ENCODE measurements at regions not wholly inside any gene's neighbourhood (a gene's known extent, or its start where the extent isn't known, plus 50 kb on each side); places are given as distances from the start of the nearest gene placed in this dataset.

DNA sequence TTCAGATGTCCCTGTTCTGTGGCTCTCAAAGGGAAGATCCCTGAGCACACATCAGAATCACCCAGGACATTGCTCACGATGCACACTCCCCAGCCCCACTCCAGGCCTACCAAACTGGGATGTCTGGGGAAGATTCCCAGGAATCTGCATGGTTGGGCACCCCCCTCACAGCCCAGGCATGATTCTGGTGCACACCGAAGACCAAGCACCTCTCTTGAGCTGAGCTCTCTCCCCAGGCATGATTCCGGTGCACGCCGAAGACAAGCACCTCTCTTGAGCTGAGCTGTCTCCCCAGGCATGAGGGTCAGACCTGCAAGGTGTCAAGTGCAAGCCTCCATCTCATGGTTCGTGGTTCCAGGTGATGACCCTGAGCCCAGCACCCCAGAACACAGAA, 112.2 kb upstream of the MEF2A start:
- H3K9ac ChIP-seq (ENCODE audit: low read length) = no peak overlapping the region
- H3K4me2 ChIP-seq (ENCODE audit: low read length) = no peak overlapping the region
- H3K27me3 ChIP-seq (ENCODE audit: low read depth, low read length) = peaks cover 24% of the 10 kb centered on the region
- H2AFZ ChIP-seq (ENCODE audit: low read depth, low read length) = no peak overlapping the region
- no peaks in the 10 kb centered on the region for H3K79me2 ChIP-seq (ENCODE audit: low read length)
- H3K27ac ChIP-seq (ENCODE audit: low read length) = no peak overlapping the region
- no peaks in the 10 kb centered on the region for H4K20me1 ChIP-seq (ENCODE audit: insufficient read depth, low read length)
- peaks cover 6% of the 10 kb centered on the region for H3K4me1 ChIP-seq (ENCODE audit: low read length)
- TF ChIP-seq, protein P1, sequence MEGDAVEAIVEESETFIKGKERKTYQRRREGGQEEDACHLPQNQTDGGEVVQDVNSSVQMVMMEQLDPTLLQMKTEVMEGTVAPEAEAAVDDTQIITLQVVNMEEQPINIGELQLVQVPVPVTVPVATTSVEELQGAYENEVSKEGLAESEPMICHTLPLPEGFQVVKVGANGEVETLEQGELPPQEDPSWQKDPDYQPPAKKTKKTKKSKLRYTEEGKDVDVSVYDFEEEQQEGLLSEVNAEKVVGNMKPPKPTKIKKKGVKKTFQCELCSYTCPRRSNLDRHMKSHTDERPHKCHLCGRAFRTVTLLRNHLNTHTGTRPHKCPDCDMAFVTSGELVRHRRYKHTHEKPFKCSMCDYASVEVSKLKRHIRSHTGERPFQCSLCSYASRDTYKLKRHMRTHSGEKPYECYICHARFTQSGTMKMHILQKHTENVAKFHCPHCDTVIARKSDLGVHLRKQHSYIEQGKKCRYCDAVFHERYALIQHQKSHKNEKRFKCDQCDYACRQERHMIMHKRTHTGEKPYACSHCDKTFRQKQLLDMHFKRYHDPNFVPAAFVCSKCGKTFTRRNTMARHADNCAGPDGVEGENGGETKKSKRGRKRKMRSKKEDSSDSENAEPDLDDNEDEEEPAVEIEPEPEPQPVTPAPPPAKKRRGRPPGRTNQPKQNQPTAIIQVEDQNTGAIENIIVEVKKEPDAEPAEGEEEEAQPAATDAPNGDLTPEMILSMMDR (IDR thresholded peaks at IDR 0.05; ENCODE audit: low read depth, low read length) = no peak
- no peak for TF ChIP-seq EZH2phosphoT487 (IDR thresholded peaks at IDR 0.05; ENCODE audit: low read depth)
- H3K36me3 ChIP-seq (replicated peaks; ENCODE audit: low read depth, low read length) = no peaks in the 10 kb centered on the region
- H3K9me3 ChIP-seq (ENCODE audit: insufficient read depth, low read length) = no peaks in the 10 kb centered on the region
- no peak overlapping the region for H3K4me3 ChIP-seq (ENCODE audit: low read length)

DNA sequence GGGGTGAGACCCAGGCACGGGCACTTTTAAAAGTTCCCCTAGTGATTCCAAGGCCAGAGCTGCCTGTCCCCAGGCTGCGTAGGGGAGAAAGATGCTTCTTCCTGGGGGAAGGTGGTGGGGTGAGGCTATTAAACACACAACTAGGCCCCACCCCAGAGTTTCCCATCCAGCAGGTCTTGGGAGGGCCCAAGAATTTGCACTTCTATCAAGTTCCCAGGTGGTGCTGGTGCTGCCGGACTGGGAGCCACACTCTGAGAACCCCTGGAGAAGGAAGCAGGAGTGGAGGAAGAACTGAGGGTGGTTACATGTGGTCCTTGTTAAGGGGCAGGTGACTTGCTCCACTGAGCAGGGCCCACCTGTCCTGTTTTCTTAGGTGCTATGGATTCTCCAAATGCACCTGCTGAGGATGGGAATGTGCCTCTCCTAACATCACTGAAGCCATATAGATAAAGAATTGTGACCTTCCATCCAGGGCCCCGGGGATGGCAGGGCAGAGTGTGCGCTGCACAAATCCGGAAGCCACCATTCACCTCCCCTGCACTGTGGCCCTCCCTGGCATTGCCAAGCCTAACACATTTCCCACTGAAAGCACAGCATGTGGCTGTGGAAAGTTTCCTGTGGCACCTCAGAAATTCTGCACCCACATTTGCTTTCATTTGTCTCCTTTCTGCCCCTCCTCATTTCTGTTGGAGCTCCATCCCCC, 111.5 kb upstream of the MEF2A start:
- Histone ChIP-seq H3K4me3 (ENCODE audit: low read length) (no peak overlapping the region), H3K27me3 (ENCODE audit: low read depth, low read length) (peaks cover 24% of the 10 kb centered on the region), H2AFZ (ENCODE audit: low read depth, low read length) (no peak overlapping the region), H4K20me1 (ENCODE audit: insufficient read depth, low read length) (no peaks in the 10 kb centered on the region), H3K27ac (ENCODE audit: low read length) (no peak overlapping the region), H3K4me1 (ENCODE audit: low read length) (peaks cover 6% of the 10 kb centered on the region), H3K4me2 (ENCODE audit: low read length) (no peak overlapping the region), H3K79me2 (ENCODE audit: low read length) (no peaks in the 10 kb centered on the region), H3K9ac (ENCODE audit: low read length) (no peak overlapping the region), H3K36me3 (replicated peaks; ENCODE audit: low read depth, low read length) (no peaks in the 10 kb centered on the region), H3K9me3 (ENCODE audit: insufficient read depth, low read length) (no peaks in the 10 kb centered on the region)
- TF ChIP-seq, protein P1 (IDR thresholded peaks at IDR 0.05; ENCODE audit: low read depth, low read length) = no peak
- TF ChIP-seq EZH2phosphoT487 (IDR thresholded peaks at IDR 0.05; ENCODE audit: low read depth) = no peak

DNA sequence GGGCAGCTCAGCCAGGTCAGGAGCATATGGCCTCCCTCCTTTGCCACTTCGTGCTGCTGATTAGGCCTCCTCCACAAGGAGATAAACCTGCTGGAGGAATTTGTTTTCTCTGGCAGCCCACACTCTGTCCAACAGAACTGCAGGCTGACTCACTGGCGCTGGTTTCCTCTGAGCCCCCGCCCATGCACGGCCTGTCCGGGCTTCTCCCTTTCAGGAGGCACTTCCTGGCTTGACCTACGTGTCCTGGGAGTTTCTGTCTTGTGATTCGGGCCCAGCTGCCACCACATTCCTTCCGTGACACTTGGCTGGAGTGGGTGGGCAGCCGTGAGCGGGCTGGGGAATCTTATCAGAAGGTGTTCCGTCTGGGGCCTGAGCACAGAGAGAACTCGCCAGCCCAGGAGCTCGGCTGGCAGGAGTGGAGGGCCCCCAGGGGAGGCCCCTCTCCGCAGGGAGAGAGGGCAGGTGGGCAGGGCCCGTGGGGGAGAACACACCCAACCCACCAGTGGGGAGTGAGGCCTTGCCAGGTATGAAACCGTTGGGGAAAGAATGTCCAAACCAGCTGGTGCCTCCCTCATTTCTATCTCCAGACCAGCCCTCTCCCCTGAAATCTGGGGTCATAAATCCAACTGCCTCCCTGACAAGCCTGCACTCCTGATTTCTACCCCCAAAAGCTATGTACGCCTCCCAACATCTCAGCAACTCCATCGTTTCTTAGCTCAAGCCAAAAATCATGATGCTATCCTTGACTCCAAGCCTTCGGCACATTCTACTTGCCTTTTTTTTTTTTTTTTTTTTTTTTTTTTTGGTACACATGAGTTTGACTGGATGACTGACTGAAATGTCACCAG, 110.6 kb upstream of the MEF2A start:
- H3K79me2 ChIP-seq (ENCODE audit: low read length) = no peaks in the 10 kb centered on the region
- H3K4me2 ChIP-seq (ENCODE audit: low read length) = no peak overlapping the region
- H3K4me1 ChIP-seq (ENCODE audit: low read length) = peaks cover 6% of the 10 kb centered on the region
- no peak overlapping the region for H3K9ac ChIP-seq (ENCODE audit: low read length)
- no peaks in the 10 kb centered on the region for H4K20me1 ChIP-seq (ENCODE audit: insufficient read depth, low read length)
- H2AFZ ChIP-seq (ENCODE audit: low read depth, low read length) = no peak overlapping the region
- H3K36me3 ChIP-seq (replicated peaks; ENCODE audit: low read depth, low read length) = no peaks in the 10 kb centered on the region
- H3K27ac ChIP-seq (ENCODE audit: low read length) = no peak overlapping the region
- no peaks in the 10 kb centered on the region for H3K9me3 ChIP-seq (ENCODE audit: insufficient read depth, low read length)
- TF ChIP-seq EZH2phosphoT487 (IDR thresholded peaks at IDR 0.05; ENCODE audit: low read depth) = no peak
- TF ChIP-seq, protein P1 (IDR thresholded peaks at IDR 0.05; ENCODE audit: low read depth, low read length) = no peak
- peaks cover 24% of the 10 kb centered on the region for H3K27me3 ChIP-seq (ENCODE audit: low read depth, low read length)
- H3K4me3 ChIP-seq (ENCODE audit: low read length) = no peak overlapping the region

DNA sequence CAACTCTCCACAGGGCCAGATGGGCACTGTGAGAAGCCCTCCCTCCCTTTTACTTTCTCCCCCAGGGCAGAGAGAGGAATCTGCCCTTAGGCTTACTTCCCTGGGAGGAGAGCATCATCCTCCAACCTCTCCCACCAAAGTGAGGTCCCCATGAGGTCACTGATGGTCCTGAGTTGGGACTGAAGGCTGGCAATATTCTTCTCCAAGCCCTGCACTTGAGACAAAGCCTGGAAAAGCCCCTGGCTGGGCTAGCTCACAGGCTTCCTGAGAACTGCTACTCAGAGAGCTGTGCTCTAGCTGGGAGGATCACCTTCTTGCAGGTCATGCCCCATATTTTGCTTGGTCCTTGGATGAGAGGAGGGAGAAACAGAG, 110.0 kb upstream of the MEF2A start:
- Histone ChIP-seq H4K20me1 (ENCODE audit: insufficient read depth, low read length) (no peaks in the 10 kb centered on the region), H3K9me3 (ENCODE audit: insufficient read depth, low read length) (no peaks in the 10 kb centered on the region), H3K4me3 (ENCODE audit: low read length) (no peak overlapping the region), H3K4me2 (ENCODE audit: low read length) (no peak overlapping the region), H3K27ac (ENCODE audit: low read length) (no peak overlapping the region), H3K9ac (ENCODE audit: low read length) (no peak overlapping the region), H2AFZ (ENCODE audit: low read depth, low read length) (no peak overlapping the region), H3K36me3 (replicated peaks; ENCODE audit: low read depth, low read length) (no peaks in the 10 kb centered on the region), H3K79me2 (ENCODE audit: low read length) (no peaks in the 10 kb centered on the region), H3K4me1 (ENCODE audit: low read length) (peaks cover 6% of the 10 kb centered on the region), H3K27me3 (ENCODE audit: low read depth, low read length) (peaks cover 20% of the 10 kb centered on the region)
- TF ChIP-seq, protein P1 (IDR thresholded peaks at IDR 0.05; ENCODE audit: low read depth, low read length) = no peak
- TF ChIP-seq EZH2phosphoT487 (IDR thresholded peaks at IDR 0.05; ENCODE audit: low read depth) = no peak
